Activated CD4-positive, alpha-beta T cell treated with anti-CD3 and anti-CD28 coated beads, Interleukin-10, Interleukin-2, amounts not matched to agents 100 ng/mL and 50 ng/mL, durations not matched to agents 16 hours and 8 hours (primary cell): ENCODE measurements at regions not wholly inside any gene's neighbourhood (a gene's known extent, or its start where the extent isn't known, plus 50 kb on each side); places are given as distances from the start of the nearest gene placed in this dataset.

Experiments used
- DNase-seq: peaks from one replicate; pipeline ENCODE4 v3.0.0-alpha.2; 2020

DNA sequence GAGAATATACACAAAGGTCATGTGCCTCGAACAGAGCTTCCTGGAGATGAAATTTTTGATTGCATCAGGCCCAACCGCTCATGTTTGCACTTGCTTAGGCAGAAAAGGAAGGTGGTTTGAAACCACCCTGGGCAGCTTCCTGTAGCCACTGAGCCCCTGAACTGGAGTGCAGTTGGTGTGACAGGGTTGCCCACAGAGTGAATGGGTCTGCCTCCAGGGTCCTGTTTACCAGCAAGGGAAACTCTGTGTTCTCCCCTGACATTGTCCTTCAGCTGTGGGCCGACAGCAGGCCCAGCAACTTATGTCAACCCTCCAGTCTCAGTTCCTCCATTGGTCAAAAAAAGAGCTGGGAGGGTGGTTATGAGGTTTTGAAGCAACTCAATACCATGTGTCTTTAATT, 289.6 kb downstream of the KIF4B start:
- DNase-seq: no peak

DNA sequence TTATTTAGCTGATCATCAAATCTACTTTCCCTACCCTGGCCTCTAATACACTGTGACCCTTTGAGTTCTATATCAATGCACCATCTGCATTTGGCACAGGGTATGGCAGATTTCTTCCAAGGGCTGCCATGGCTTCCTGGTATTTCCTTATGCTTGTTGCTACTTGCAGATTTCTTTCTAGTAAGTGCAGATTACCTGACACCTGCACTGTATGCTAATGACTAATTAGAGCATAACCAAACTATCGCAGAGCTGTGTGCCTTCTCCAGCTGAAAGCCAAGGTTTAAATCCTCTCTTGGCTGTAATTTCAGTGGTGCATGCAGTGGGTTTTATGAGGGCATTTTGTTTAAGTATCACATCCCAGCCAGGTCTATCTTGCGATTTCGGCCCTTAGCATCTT, 293.7 kb downstream of the KIF4B start:
- DNase-seq: no peak

DNA sequence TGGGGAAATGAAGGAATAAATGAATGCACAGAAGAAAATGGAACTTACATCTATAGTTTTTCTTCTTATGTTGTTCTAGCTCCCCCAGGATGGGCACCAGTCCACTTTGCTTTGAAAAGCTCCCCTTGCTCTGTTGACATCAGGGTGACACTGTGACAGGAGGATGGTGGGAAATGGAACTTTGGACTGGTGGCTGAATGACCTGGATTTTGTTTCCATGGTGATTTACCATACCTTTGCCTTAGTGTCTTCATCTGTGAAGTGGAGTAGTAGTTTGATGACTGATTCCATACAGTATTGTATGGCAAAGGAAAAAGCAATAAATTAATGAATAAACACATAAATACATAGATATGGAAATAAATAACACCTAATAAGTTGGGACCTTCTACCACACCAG, 294.7 kb downstream of the KIF4B start:
- no peak for DNase-seq

DNA sequence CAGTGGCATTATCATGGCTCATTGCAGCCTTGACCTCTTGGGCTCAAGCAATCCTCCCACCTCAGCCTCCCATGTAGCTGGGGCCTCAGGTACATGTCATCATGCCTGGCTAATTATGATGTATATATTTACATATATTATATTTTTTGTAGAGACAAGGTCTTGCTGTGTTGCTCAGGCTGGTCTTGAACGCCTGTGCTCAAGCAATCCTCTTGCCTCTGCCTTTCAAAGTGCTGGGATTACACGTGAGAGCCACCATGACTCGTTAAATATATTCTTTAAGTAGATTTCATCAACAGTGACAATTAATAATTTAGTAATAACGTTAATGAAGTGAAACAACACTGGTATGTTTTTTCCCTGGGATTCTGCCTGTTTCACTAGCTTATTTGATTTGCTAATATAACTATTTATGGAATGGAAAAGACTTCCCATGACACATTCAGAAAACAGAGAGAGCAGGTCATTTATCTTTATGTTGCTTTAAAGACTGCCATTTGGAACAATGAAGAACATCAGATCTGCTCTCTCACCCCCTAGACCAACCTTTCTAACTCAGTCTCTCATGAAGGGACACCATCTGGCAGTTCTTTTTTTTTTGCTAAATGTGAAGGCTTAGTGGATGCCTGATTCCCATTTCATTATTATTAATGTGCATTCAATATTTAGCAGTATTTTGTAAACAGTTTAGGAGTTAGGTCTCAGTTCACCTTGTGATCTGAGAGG, 295.6 kb downstream of the KIF4B start:
- DNase-seq: no peak

DNA sequence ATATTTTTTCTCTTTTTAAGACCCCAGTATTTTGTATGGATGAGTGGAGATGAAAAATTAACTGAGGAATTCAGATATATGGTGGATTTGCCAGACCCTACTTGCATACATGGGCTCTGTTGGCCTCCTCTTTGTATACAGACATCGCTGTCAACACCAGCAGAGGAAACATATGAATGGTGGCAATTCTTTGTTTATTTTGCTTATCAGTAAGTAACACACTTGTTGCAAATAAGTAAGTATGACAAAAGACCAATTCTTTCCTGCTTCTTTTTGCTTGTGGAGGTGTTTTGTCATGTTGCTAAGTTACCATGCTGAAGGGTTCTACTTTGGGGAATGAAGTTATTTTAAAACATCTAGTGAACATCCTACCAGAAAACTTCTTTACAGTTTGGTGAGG, 298.2 kb downstream of the KIF4B start:
- no peak for DNase-seq

DNA sequence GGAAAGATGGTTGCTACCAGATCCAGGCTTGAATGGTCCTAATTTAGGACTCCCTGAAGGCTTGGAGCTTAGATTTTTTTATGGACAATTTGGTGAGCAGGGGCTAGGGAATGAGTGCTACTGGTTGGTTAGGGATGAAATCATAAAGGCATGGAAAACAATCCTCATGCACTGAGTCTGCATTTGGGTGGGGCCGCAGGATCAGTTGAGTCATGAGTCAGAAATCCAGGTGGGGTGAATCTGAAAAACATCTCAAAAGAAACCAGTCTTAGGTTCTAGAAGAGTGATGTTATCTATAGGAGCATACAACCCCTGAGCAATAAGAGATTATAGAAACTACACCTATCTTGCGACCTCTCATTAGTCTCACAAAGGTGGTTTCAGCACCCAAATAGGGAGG, 300.0 kb downstream of the KIF4B start:
- no peak for DNase-seq

DNA sequence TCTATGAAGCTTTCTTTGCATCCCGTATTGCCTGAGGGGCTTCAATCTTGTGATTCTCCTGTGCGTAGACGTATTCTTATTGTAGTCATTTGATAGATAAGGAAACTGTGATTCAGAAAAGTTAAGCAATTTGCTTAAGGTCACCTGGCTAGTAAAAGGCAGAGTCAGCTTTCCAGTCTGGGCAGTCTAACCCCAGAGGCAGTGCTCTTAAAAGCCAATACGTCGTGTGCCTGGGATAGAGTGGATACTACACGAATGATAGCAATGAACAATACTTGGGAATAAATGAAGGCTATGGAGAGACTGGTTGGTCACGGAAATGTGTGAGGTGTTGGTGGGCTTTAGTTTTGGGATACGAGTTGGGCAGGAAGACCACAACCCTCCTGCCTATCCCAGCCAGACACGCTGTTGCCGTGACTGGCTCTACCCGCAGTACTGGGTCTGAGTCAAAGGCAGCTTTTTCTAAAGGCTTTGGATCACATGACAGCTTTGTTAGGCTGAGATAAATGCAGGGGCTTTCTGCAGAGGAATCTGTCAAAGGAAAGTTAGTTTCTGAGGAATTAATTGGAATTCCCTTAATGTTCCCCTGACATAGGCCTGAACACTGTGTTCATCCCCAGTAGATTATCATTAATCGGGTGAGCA, 302.6 kb downstream of the KIF4B start:
- no peak for DNase-seq

DNA sequence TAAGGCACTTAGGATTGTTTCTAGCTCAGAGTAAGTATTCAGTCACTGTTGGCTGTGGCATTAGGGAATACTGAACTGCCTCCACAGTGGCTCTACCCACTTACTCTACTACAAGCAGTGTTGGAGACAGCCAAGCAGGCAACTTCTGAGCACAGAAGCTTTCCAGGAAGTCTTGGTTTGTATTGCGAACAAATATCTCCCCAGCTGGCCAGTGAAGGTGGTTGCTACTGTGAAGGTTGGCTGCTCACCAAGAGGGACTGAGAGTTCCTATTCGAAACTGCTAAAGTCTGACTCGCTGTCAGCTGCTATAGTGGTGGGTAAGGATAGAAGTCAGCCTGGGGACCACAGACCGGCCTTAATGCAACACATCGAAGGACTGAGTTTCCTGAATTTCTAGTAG, 319.1 kb downstream of the KIF4B start:
- DNase-seq: no peak

DNA sequence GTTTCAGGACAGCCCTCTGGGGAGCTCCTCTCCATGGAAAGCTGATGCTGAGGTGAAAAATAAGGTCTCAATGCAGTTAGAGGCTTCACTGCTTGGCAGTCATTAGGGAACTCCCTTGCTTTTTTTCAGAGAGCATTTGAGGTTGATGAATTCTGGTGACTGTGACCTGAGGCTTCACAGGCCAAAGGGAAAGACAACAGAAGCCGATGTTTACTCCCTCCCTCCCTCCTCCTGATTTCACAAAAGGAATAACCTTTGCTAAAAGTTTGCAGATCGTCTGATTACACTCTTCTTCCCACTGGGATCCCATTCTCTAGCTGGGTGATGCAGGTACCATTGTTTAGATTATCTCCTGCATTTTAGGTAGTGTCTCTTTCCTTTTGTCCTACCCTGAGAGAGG, 329.4 kb downstream of the KIF4B start:
- DNase-seq: no peak

DNA sequence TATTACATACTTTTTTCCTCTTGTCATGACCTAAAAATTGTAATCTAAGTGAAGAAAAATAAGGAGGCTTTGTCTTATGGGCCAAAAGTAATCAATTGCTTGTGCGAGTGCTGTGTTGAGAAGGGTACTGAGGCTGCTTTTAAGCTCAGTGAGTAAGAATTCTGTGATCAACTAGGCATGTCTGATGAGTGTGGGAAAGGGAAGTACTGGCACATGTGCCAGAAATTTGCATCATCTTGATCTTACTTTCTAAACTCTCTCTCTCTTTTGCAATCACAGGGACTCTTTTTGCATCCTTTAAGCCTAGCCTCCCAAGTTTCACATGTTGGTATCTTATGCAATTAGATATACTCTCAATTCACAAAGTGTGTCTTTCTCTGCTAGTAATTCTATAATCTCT, 329.9 kb downstream of the KIF4B start:
- DNase-seq: no peak

DNA sequence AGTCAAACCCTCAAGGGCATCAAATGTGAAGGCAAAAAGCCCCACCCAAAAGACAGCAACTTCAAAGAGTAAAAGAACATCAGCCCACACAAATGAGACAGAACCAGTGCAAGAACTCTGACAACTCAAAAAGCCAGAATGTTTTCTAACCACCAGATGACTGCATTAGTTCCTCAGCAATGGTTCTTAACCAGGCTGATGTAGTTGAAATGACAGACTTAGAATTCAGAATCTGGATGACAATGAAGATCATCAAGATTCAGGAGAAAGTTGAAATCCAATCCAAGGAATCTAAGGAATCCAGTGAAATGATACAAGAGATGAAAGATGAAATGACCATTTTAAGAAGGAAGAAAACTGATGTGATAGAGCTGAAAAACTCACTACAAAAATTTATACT, 339.7 kb downstream of the KIF4B start:
- DNase-seq: no peak

DNA sequence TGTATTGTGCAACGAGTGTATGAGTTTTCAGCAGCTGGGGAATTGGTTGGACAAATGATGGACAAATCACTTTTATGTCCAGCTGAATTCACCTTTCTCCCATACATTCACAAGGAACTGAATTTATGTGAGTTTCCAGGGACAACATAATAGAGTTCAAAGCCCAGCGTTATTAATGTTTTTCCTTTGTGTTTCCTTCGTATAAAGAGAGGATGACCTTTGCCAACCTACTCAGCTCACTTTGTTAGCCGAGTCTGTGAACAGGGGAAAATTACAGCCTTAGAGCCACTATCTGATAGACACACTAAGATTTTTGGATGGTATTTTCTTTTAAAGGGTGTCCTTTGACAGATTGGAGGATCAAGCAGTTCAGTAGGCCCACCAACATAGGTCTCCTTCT, 352.5 kb downstream of the KIF4B start:
- no peak for DNase-seq

DNA sequence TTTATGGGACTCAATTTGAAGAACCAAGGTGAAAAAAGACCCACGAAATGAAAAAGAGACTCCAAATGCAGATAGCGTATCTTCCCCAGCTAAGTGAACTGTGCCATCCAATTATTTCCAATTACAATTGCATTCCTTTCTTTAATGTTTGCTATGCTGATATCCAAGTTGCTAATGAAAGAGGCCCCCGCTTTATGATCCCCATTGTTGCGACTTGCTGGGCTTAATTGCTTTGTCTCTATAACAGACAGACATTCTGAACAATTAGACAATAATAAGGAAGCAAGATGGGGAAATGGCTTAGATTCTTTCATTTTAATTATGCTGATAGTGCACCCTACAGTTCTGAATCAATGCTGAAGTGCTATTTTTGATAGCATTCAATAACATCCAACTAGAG, 354.3 kb downstream of the KIF4B start:
- no peak for DNase-seq

DNA sequence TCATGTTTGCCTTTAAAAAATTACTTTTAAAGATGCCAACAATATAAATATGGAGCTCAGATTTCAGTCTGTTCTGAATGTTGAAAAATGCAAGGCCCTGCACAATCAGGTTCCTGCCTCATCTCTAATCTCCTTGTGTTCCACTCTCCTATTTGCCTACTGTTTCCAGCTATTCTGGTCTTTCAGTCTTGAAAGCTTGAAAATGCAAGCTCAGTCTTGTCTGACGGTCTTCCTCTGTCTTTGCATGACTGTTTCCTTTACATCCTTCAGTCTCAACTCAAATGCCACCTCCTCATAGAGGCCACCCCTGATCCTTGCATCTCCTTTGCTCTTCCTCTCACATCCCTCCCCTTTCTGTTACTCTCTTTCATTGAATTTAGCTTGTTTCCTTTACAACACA, 354.9 kb downstream of the KIF4B start:
- DNase-seq: no peak

DNA sequence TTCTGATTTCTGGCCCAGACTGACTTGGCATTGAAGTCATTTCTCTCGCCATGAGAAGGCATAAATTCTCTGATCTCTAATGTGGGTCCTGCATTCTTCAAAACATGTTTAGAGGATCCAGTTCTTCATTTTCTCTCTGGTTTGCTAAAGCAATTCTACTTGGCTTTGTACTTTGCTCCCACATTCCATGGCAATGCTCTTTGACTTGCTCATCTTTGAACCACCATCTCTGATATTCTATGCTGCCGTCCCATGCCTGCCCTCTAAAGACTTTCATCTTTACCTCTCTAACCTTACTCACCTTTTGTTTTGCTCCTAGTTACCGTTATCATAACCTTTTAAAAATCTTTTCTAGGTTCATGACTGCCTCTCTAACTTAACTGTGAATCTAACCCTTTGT, 366.9 kb downstream of the KIF4B start:
- no peak for DNase-seq

DNA sequence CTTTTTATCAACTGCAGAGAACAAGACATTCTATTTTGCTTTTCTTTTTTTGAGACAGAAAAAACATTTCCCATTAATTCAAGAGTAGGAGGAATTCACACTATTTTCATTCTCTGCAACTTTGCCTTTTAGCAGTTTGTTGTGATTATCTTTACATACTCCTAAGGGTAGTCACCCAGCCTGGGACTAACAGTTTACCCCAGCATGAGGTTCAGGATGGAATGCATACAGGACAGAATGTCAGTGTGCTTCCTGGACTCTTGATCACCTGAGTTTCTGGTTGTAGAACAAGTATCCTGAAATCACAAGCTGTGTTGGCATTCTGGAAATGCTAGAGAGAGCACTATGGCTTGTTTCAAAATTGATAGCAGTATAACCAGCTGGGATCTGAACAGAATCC, 368.1 kb downstream of the KIF4B start:
- DNase-seq: no peak

DNA sequence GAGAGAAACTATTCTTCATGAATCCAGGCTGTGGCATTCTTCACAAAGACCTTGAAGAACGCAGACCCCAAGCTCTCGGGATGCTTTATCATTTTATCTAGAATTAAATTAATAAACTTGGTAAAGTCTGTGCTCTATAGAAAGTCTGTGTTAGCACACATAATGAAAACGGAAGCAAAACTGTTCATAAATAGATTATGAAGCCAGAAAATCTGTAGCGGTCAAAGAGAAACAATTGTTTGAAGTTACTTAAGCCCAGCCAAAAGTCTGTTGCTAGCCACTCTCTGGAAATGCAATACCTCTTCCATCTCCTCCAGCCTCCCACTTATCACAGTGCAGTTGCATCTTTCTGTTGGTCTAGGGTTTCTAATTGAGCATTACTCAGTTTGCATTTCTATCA, 375.9 kb downstream of the KIF4B start:
- no peak for DNase-seq

DNA sequence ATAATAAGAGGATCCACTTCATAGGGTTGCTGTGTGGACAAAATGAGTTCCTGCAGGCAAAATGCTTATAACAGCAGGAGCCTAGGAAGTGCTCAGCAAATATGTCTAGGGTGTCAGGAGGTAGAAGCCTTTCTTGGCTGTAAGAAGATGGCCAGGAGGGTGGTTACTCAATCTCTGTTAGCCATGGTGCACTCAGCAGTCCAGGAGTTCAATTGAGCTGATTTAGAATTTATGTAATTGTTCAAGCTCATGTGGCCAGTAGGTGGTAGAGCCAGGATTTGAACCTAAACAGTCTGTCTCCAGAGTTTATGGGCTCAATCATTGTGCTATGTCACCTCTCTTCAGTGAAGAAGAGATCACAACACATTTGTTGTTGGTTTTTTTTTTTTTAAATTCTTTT, 381.2 kb downstream of the KIF4B start:
- no peak for DNase-seq

DNA sequence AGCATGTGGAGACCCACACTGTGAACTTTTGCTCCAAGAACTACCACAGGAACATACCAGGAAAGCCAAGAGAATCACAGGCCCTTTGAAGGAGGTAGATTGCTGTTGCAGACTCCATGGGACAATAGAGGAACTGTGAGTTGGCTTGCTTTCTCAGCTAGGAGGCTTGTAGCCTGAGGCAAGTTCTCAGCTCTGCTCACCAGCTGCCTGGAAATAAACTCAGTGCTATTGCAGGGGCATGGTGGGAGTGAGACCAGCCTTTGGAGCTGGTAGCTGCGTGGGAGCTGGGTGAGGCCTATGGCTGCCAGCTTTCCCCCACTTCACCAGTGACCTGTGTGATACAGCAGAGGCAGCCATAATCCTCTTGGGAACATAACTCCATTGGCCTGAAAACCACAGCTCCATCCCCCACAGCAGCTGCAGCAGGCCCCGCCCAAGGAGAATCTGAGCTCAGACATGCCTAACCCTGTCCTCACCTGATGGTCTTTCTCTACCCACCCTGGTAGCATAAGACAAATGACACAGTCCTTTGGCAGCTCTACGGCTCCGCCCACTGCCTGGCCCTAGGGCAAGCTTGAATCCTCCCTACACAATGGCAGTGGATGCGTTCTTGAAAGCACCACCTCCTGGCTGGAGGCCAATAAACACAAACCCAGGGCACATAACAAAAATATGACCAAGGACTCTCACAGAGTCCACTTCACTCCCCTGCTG, 389.5 kb downstream of the KIF4B start:
- DNase-seq: no peak

DNA sequence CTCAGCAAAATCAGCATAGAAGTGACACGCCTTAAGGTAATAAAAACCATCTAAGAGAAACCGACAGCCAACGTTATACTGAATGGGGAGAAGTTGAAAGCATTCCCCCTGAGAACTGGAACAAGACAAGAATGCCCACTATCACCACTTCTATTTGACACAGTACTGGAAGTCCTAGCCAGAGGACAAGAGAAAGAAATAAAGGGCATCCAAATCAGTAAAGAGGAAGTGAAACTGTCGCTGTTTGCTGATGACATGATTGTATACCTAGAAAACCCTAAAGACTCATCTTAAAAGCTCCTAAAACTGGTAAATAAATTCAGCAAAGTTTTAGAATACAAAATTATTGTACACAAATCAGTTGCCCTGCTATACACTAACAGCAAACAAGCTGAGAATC, 393.3 kb downstream of the KIF4B start:
- DNase-seq: no peak

DNA sequence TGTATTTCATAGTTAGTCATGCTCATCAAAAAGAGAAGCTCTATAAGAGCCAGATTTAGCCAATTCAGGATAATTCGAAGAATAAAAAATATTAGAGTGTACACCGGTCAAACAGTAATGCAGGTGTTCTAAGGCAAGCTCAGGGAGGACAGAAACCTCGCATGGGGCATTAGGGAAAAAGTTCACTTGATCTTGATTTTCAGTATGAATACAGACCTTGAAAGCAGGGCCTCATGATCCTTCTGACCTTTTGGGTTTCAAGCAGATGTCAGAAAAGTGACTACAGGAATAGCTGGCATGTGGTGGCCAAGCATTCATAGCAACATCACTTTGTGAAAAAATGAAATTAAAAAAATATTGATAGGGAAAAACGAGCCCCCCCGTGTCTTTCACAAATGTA, 394.9 kb downstream of the KIF4B start:
- no peak for DNase-seq

DNA sequence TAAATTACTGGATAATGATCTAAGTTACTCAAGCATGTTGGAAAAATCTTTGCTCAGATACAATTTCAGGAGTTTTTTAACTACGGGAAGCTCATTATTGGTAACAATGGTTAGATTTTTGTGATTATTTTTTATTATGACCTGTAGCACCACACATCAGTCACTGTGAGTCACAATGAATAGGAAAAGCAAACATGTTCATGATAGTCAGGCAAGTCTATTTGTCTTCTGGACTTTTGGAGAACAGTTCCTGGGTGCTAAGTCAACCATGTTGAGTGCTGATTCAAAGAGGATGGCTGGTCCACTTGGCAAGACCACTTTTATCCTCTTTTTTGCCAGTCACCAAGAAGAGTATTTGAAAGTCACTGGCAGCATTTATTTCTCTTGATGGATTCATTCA, 403.2 kb downstream of the KIF4B start:
- DNase-seq: no peak

DNA sequence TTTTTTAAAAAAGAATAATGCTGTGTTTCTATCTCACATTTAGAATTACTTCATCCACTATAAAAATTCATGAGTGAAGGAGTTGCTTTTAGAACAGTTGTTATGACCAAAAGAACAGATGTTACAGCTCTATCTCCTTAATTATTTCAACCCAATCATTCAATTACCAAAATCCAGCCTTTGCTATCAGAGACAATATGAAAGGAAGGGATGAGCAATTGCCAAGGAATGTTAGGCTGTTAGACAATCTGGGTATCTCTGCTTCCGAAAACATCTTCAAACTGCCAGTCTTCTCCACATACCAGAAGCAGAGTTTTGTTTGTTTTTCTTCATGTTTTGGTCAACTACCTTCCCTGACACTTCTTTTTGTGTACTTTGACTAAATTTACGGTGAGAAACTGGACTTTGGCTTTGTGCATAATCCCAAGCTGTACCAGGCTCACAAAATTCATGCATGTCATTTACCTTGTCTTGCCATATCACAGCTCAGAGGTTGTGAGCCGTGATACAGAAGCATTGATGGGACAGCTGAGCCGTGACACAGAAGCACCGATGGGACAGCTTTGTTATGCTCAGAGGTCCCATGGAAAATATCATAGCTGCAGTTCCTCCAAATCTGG, 405.5 kb downstream of the KIF4B start:
- DNase-seq: no peak

DNA sequence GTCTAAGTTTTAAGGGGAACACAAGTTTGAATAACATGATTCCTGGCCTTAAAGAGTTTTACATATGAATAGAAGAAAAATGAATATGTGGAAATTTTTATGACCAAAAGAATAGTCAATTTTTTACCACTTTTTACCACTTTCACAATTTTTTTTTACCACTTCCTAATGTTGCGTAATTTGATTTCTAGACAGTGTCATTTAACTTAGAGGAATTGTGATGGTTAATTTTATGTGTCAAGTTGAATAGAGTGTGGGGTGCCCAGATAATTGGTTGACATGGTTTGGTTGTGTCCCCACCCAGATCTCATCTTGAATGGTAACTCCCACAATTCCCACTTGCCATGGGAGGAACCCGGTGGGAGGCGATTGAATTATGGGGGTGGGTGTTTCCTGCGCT, 416.6 kb downstream of the KIF4B start:
- DNase-seq: no peak
